ENCODE measurements at regions not wholly inside any gene's neighbourhood (a gene's known extent, or its start where the extent isn't known, plus 50 kb on each side); places are given as distances from the start of the nearest gene placed in this dataset.
"Not testable (repeated sequence)": the region's sequence is repeated elsewhere in the genome, so short reads cannot be mapped to it uniquely, and the experiment has no call there.

DNA sequence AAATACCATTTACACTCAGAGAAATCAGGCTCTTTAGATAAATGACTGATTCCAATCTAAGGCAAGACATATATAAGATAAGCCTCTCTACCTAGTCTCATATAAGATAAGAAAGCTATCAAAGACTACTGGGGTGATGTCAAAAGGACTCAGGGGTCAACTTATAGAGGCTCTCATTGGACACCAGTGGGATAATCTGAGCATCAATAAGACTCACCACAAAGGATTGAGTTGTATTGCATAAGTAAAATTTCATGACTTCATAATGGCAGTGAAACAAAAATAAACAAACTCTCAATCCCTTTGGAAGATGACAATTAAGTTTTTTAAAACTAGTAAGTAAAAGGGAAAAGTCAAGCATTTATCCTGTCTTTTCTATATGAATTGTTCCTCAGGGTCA is 317.8 kb downstream of the SHQ1 start:
- DNase-seq, result no peak

DNA sequence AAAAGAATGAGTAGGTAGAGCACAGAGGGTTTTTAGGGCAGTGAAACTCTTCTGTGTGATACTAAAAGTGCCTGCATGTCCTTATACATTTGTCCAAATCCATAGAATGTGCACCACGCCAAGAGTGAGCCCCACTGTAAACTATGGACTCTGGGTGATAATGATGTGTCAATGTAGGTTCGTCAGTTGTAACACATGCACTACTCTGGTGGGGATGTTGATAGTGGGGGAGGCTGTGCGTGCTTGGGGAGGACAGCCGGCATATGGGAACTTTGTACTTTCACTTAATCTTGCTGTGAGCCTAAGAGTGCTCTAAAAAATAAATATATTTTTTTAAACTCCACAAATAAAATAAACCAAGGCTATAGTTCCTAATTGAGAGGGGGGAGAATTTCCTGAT is 319.2 kb downstream of the SHQ1 start:
- DNase-seq, result no peak

DNA sequence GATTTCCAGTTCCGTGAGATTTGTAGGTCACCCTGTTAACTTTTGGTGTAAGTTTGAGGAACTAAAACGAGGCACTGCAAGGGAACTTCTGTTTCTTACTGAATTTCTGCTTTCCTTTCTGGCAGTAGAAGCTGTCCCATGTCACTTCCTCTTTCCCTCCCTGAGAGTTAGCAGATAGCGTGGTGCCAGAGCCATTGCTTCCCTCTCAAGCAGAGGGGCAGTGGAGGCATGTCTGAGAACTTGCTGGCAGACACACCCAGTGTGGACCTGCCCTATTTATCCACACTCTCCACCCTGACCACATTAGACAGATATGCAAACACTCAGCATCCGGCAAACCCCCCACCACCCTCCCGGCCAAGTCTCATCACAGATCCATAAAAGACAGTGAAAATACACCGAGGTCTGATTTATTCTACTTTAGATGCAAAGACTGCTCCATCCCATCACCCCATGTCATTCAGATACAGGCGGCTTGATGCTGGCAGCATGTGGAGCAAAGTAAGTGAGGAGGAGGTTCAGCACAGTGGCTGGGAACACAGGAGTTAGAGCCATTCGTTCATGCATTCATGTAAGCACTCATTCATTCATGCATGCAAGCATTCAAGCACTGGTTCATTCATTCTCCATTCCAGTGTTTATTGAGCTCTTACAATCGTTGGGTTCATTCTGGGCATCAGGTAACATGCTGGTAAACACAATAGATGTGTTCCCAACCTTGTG is 324.7 kb downstream of the SHQ1 start:
- no peak for DNase-seq

DNA sequence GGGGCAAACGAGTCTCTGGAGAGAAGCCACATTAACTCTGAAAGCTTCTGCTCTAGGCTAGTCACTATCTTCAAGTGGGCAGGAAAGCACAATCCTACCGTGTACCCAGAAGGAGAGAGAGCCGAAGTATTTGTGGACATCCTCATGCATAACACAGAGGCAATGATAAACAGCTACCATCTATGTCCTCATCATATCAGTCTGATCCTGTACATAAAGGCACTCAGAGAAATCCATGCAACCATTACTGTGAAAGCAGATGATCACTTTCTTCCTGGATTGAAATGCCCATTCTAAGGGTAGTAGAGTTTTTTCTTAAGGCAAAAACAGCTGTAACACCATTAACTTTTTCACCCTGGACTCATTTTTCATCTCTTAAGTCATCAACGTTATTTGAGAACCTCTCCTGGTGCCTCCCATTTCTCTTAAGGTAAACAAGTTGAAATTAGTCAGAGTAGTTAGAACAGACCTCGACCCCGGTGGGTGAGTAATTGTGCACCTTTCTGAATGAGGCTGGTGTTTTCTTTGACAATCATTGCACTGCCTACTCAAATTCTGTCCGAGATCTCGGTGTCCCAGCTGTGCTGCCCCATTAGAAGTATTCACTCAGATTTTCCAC is 327.4 kb downstream of the SHQ1 start:
- DNase-seq, result peak; percentile 30

DNA sequence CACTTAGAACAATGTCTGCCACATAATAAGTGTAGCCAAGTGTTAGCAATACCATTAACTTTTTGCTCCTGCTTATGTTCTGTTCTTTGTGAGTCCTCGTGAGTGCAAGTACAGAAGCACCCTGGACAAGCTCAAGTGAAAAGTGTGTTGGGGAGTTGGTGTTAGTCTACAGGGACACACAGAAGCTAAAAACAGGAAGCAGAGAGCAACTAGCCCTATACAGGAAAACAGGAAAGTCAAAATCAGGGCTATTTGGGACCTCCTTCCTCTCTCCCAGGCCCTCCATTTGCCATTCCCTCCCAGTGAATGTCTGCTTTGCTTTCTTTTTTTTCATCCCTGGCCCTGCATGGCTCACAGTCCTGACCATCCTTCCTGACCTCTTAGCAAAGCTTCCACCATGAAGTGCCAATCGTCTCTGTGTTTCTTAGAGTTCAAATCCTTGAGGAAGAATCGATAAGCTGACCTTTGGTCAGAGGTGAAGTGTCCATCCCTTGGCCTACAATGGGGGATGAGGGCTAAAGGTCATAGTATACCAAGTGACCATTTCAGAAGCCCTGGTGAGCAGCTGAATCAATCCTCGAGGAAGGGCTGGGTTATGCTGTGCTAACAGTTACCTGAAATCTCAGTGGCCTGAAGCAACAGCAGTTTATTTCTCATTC is 328.2 kb downstream of the SHQ1 start:
- DNase-seq, result no peak

DNA sequence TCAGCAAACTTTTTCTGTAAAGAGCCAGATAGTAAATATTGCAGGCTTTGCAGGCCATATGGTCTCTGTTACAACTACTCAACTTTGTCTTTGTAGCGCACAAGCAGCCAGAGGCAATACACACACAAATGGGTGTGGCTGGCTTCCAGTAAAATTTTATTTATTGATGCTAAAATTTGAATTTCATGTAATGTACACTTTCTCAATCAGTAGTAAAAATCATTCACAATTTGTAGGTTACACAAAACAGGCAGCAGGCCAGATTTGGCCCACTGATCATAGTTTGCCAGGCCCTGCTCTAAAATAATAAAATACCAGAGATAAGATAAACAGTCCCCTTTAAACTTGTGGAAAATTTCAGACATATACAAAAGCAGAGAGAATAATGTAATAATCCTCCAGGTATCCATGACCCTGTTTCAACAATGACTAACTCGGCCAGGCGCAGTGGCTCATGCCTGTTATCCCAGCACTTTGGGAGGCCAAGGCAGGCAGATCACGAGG is 330.3 kb downstream of the SHQ1 start:
- no peak for DNase-seq

DNA sequence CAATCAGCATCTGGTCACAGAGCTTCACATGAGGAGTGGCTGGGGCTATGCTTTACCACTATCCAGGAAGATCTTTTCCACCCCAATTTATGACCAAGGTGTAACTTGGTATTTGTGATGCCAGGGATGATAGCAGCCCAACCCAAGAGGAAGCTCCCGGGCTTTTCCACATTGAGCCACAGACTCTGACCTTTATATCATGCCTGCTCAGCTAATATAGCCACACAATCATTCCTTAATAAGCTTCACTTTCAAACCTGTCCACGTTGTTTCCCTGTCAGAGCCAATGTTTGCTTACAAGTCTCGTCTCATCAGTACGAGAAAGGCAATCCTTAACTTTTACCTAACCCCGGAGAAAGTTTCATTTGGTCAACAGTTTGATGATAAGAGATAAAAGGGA is 330.9 kb downstream of the SHQ1 start:
- DNase-seq, result no peak

DNA sequence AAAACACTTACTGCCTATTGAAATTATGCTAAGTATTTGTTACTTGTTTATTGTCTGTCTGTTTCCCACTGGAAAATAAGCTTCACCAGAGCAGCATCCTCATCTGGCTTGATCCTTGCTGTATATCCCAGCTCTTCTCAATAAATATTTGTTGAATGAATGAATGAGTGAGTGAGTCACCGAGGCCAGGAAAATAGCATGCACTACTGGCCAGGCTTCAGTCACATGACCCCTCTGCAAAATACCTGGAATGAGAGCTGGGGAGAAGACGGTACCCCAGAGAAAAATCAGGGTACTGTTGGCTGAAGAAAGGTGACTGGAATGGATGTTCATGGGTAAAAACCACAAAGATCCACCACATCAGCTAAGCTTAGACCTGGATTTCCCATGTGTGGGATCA is 331.9 kb downstream of the SHQ1 start:
- DNase-seq, result no peak

DNA sequence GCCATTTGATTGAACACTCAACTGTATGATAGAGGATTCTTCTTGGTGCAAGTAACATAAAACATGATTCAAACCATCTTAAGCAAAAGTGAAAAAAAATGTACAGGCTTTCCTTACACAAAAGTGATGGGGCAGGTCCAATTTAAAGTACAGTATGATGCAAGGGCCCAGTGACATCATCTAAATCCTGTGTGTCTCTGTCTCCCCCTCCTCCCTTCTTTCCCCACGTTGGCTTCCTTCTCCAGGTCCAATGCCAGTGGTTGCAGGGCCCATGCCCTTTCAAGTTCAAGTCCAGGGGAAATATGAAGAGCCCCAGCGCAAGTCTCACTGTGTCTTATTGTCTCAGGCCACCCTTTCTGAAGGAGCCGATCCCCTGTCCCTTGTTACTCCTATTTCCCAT is 332.3 kb downstream of the SHQ1 start:
- DNase-seq, result peak; percentile 11

DNA sequence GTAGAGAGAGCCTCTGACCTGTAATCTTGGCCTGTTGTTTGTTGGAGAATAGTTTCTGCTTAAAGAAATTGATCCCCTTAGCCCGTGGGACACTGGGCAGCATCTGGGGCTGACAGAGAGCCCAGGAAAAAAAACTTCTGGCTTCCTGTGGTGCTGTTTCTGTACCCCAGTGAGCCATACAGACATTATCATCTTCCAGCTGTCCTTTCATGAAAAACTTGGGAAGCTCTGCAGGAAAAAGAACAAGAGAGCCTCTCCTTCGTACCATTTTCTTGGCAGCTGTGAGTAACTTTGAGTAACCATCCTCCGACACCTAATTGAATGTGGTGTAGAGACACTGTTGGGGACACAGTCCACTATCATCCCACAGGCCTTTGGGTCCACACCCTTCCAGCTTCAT is 333.0 kb downstream of the SHQ1 start:
- DNase-seq, result no peak

DNA sequence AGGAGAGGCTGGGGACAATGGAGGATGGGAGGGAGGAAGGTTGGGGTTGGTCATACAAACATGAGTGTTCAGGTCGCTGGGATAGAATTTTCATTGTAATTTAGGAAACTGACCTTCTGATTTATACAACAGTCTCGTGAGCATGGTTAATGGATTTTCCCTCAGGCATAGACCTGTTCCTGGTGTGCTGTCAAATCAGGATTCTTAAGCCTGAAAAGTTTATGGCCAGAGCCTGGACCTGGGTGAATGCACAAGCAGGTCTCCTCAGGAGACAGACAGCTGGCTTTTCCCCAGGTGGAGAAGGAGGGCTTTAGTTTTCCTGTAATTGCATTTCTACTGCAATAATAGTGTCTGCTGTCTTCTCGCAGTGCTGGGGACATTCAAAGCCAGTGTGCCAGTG is 338.0 kb downstream of the SHQ1 start:
- DNase-seq, result no peak

DNA sequence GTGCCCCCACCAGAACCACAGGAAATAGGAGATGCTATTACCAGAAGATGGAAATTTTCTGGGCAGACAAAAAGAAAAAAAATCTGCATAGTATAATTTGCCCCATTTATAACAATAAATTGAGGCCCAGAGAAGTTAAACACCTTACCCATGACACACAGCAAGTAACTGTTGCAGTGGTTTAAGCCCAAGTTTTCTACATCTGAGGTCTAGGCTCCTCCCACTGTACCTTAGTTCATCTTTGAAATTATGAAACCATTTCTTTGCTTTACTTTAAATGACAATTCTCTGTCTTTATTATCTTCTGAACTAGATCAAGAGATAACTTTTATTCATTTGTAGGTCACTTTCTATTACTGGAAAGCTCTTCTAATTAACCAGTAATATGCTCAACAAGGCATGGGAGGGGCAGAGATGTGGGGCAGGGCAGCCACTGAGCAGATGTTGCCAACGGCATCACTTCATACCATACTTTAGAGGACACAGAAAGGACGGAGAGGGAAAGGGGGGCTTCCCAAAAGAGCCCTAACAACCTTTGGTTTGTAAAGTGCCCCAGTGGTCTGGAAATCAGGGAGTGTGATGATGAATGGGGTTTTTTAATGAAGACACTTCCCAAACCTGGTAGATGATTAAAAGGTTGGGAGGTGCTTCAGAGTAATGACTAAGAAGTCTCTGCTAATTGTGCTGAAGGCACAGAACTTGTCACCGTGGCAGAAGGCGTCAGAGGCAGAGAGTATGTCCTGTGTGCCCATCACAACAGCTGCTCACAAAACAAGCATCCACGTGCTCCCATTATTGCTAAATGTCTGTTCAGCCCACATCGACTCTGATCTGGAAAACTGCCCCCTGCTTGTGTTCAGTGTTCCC is 342.5 kb downstream of the SHQ1 start:
- no peak for DNase-seq

DNA sequence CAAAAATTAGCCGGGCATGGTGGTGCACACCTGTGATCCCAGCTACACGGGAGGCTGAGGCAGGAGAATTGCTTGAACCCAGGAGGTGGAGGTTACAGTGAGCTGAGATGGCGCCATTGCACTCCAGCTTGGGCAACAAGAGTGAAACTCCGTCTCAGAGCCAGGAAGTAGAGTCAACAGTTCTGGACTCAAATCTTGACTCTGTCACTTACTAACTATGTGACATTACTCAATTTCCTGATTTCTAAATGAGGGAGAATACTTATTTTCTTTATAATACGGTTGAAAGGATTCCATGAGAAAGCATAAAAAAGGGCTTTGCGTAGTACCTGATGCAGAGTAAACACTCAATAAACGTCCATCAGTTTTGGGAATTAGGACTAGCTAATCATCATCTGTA is 350.7 kb downstream of the SHQ1 start:
- DNase-seq, result not testable (repeated sequence)

DNA sequence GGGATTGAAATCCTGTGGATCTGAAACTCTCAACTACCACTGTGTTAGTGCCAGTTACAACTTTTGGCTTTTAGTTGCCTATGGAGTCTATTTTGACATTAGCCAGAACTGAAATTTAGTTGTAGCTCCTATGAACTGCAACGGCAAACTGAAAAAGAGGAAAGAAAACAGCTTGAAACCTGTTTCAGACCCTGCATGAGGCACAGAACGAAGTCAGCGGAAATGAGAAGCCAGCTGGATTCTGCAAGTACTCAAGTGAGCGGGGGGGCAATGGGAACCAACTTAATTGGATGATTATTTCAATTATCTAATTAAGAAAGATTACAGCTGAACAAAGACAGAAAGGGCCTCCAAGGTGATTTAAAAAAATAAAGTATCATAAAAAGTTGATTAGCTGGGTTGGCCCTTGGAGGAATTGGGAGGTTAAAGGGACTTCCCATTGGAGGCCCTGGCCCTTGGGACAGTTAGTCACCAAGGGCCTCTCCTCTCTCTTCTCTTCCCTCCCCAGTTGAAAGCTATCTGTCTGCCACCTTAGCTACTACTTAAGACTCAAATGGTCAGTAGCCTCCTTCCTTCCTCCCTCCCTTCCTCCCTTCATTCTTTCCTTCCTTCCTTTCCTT is 352.1 kb downstream of the SHQ1 start:
- DNase-seq, result no peak

DNA sequence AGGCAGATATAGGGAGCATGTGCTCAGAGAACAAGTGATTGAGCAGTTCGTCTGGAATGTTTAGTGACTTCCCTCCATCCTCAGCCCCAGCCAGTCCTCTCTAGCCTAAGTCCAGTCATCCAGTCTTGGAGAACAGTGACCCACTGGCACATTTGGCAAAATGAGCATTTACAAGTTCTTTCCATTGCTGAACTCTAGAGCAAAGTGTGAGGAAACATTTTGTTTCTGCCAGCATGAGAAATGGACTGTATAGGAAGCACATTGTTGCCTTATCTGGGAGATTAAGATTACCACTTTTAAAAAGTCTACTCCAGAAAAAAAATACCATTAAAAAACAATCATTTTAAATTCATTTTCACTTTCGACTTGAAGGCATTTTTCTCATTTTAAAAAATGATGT is 353.6 kb downstream of the SHQ1 start:
- no peak for DNase-seq

DNA sequence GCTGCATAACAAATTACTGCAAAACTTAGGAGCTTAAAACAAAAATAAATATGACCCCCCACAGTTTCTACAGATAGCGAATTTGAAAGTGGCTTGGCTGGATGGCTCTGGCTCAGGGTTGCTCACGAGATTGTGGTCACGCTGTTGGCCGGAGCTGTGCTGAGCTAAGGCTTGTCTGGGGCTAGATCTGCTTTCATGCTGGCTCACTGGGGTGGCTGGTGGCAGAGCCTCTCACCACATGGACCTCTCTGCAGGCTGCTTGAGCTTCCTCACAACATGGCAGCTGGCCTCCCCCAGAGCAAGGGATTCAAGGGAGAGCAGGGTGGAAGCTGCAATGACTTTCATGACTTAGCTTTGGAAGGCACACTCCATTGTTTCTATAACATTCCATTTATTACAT is 354.1 kb downstream of the SHQ1 start:
- no peak for DNase-seq

DNA sequence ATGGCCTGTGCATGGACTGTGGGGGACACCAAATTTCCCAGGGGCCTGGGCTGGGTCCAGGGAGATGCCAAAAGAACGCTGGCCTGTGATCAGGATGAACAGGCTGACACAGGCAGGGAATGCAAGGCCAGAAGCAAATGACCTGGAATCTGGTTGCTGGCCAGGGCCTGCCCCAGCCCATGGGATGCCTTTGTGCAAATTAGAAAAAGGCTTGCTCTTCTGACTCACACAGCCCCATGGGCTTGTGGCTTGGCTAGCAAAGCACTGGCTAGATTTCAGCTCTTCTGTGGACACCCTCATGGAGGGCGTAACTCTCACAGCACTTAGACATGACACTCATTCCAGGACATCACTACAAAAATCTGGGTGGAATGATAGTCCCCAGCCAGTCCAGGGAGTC is 356.0 kb downstream of the SHQ1 start:
- DNase-seq, result peak; percentile 98

DNA sequence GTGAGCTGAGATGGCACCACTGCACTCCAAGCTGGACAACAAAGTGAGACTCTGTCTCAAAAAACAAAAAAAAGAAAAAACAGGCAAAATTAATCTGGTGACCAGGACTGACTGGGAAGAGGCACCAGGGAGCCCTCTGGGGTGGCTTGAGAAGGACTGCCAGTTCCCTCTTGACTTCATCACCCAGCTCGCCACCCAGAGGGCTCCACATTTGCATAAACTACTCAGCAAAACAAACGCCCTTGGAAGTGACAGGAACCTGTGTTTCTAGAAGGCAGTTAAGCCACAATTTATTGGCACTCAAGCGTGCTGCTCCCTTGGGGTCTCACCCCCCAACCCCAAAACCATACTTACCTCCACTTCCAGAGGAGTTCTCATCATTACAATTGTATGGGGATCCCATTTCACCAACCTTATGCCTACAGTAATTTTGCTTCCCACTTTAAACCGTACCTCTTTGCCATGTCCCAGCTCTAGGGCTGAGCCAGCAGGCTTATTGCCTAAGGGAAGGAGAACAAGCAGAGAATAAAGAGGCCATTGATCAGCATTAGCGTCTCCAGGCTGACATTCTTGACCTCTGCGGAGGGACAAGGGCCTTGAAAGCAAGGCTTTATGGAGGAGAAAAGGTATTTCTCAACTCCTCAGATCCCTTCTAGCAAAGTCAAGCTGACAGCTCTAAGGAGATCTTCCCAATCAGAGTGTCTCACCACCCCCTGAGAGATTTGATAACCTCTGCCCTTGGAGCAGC is 357.4 kb downstream of the SHQ1 start:
- no peak for DNase-seq

DNA sequence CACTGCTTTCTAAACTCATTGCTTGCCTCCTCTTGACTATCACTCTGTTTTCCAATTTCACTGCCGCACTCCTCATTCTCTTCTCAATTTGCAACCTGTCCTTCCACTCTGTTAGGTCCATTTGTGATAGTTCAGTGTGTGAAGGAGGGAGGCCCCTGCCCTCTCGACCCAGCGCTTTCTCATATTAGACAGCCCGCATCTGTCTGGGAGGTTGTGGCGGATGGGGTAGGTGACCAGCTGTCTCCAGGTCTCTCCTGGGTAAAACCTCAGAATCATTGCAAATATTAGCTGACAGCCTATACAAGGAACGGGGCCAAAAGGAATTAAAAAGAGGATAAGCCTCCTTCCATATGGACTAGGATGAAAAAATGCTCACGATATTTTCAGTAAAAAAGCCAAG is 358.3 kb downstream of the SHQ1 start:
- DNase-seq, result no peak

DNA sequence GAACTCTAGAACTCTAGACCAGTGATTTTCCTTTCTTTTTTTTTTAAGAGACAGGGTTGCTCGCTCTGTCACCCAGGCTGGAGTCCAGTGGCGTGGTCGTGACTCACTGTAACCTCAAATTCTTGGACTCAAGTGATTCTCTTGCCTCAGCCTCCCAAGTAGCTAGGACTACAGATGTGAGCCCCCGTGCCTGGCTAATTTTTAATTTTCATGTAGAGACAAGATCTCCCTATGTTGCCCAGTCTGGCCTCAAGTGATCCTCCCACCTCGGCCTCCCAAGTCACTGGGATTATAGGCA is 359.6 kb downstream of the SHQ1 start:
- DNase-seq, result peak; percentile 66

DNA sequence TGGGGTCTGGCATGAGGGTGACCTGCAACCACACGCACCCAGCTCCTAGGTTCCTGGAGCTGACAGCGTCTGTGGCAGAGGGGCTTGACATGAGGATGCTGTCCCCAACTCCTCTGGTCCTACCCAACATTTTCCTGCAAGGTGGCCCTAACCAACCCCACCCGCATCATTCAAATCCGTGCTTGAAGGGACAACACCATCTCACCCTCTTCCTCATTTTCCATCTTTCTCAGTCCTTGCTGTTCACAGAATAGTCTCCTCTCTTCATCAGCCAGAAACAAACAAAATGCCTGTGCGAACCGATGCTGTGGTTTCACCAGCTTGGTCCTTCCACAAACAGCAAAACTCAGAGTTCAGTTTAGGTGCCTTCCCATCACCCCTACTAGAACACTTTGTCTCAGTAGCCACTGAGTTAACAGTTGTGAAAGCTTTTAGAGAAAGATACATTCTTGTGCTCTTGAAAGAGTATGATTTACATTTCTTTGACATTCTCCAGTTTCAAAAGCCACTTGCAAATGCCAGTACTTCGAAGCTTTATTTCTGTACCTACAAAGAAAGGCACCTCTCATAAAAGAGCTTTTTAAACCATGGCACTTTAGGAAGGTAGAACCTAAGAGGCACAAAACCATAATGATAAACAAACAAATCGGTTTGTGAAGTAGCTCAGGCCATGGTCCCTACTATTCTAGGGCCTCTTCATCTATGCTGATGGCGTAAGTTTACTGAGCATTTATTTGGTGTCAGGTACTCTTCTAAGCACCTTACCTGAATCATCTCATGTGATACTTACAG is 360.1 kb downstream of the SHQ1 start:
- DNase-seq, result peak; percentile 44
